IPS-NIHi7 (cell line): ENCODE measurements at regions not wholly inside any gene's neighbourhood (a gene's known extent, or its start where the extent isn't known, plus 50 kb on each side); places are given as distances from the start of the nearest gene placed in this dataset.

Experiments used
- DNase-seq: peaks from one replicate; pipeline ENCODE4 v3.0.0; 2012; ENCODE audit warnings: mixed read lengths; ENCODE audit errors: extremely low spot score

GRCh38 chr6:159099961-159100360, 55.2 kb upstream of the TAGAP start:
- DNase-seq: no peak

GRCh38 chr6:159099276-159099675, 54.5 kb upstream of the TAGAP start:
- DNase-seq: no peak

- no peak for DNase-seq
Observed at GRCh38 chr6:159098636-159099106, 53.9 kb upstream of the TAGAP start.

- DNase-seq: no peak
Observed at GRCh38 chr6:159097256-159097655, 52.5 kb upstream of the TAGAP start.

GRCh38 chr6:159095616-159096015, 50.8 kb upstream of the TAGAP start:
- DNase-seq: no peak

- DNase-seq: no peak
Observed at GRCh38 chr6:159094444-159095252, 49.9 kb upstream of the TAGAP start.
